ENCODE measurements at regions not wholly inside any gene's neighbourhood (a gene's known extent, or its start where the extent isn't known, plus 50 kb on each side); places are given as distances from the start of the nearest gene placed in this dataset.

- H3K4me3 ChIP-seq: no peak overlapping the region
- no peaks in the 10 kb centered on the region for H3K4me1 ChIP-seq
- H3K27ac ChIP-seq: no peak overlapping the region
- no peak for TF ChIP-seq EP300 (IDR thresholded peaks at IDR 0.05)
- no peaks in the 10 kb centered on the region for H3K36me3 ChIP-seq
- no peaks in the 10 kb centered on the region for H3K27me3 ChIP-seq
- peaks cover 0 to 19% (median 0%) of the 10 kb centered on the region in 3 donors for H3K9me3 ChIP-seq
- ATAC-seq: no peak
- 9 to 23% methylated on average over 2 of the region's 2 CpGs for WGBS, 2 donors (ENCODE audit: low coverage in 1 of 2)
These were observed 337.8 kb downstream of the CDH2 start for GRCh38 chr18:27839141-27839540.

- Histone ChIP-seq H3K4me1 (no peaks in the 10 kb centered on the region), H3K36me3 (no peaks in the 10 kb centered on the region), H3K9me3 (peaks cover 0 to 19% (median 0%) of the 10 kb centered on the region in 3 donors), H3K27ac (no peak overlapping the region), H3K4me3 (no peak overlapping the region), H3K27me3 (no peaks in the 10 kb centered on the region)
- no peak for TF ChIP-seq POLR2A (IDR thresholded peaks at IDR 0.05)
- no peak for TF ChIP-seq EP300 (IDR thresholded peaks at IDR 0.05)
- TF ChIP-seq CTCF (IDR thresholded peaks at IDR 0.05): no peak
- TF ChIP-seq POLR2AphosphoS5 (IDR thresholded peaks at IDR 0.05): no peak
- no peak for ATAC-seq
These were observed 338.7 kb downstream of the CDH2 start for GRCh38 chr18:27838225-27838624.

- TF ChIP-seq POLR2AphosphoS5 (IDR thresholded peaks at IDR 0.05): no peak
- TF ChIP-seq EP300 (IDR thresholded peaks at IDR 0.05): no peak
- no peak for TF ChIP-seq CTCF (IDR thresholded peaks at IDR 0.05)
- TF ChIP-seq POLR2A (IDR thresholded peaks at IDR 0.05): no peak
These were observed 350.8 kb downstream of the CDH2 start for GRCh38 chr18:27826101-27826500.

GRCh38 chr18:27825689-27826088 is 351.2 kb downstream of the CDH2 start:
- TF ChIP-seq CTCF (IDR thresholded peaks at IDR 0.05) (no peak), EP300 (IDR thresholded peaks at IDR 0.05) (no peak), POLR2A (IDR thresholded peaks at IDR 0.05) (no peak), POLR2AphosphoS5 (IDR thresholded peaks at IDR 0.05) (no peak)
- 80 to 85% methylated on average over 2 of the region's 2 CpGs for WGBS, 2 donors (ENCODE audit: low coverage in 1 of 2)
- ATAC-seq: no peak
- H3K9me3 ChIP-seq: no peaks in the 10 kb centered on the region
- no peak overlapping the region for H3K27ac ChIP-seq
- H3K4me3 ChIP-seq: no peak overlapping the region
- no peaks in the 10 kb centered on the region for H3K36me3 ChIP-seq
- H3K27me3 ChIP-seq: no peaks in the 10 kb centered on the region
- H3K4me1 ChIP-seq: no peaks in the 10 kb centered on the region

More at GRCh38 chr18:27826101-27826500, 350.8 kb downstream of the CDH2 start:
- Histone ChIP-seq H3K4me1 (no peaks in the 10 kb centered on the region), H3K27me3 (no peaks in the 10 kb centered on the region), H3K36me3 (no peaks in the 10 kb centered on the region), H3K9me3 (no peaks in the 10 kb centered on the region), H3K27ac (no peak overlapping the region), H3K4me3 (no peak overlapping the region)
- 80 to 89% methylated on average over 2 of the region's 2 CpGs for WGBS, 2 donors (ENCODE audit: low coverage in 1 of 2)
- ATAC-seq: no peak

GRCh38 chr18:27824841-27825681 is 351.9 kb downstream of the CDH2 start:
- 74 to 81% methylated on average over 3 to 5 of the region's 5 CpGs for WGBS, 2 donors (ENCODE audit: low coverage in 1 of 2)
- Histone ChIP-seq H3K27ac (no peak overlapping the region), H3K9me3 (no peaks in the 10 kb centered on the region), H3K4me1 (no peaks in the 10 kb centered on the region), H3K27me3 (no peaks in the 10 kb centered on the region), H3K36me3 (no peaks in the 10 kb centered on the region), H3K4me3 (no peak overlapping the region)
- TF ChIP-seq CTCF (IDR thresholded peaks at IDR 0.05): no peak
- TF ChIP-seq POLR2AphosphoS5 (IDR thresholded peaks at IDR 0.05): no peak
- no peak for TF ChIP-seq EP300 (IDR thresholded peaks at IDR 0.05)
- TF ChIP-seq POLR2A (IDR thresholded peaks at IDR 0.05): no peak
- no peak for ATAC-seq
